SU-DHL-6 (cell line): ENCODE measurements at regions not wholly inside any gene's neighbourhood (a gene's known extent, or its start where the extent isn't known, plus 50 kb on each side); places are given as distances from the start of the nearest gene placed in this dataset.

Experiments used
- CTCF ChIP-seq: fragments of 200-600 bp; sonication (generic); IDR thresholded peaks from one replicate; pipeline ENCODE4 v1.5.1; 2017; ENCODE audit warnings: antibody characterized with exemption, mild to moderate bottlenecking, low read length, moderate library complexity; ENCODE audit not compliant: insufficient read depth, poor library complexity, severe bottlenecking
- EZH2phosphoT487 ChIP-seq: fragments of 200-600 bp; sonication (generic), shearing (Covaris generic); conservative IDR thresholded peaks from 2 replicates; pipeline ENCODE4 v1.6.1; 2018; ENCODE audit warnings: mild to moderate bottlenecking, antibody characterized with exemption, low read length, moderate library complexity, mixed read lengths

DNA sequence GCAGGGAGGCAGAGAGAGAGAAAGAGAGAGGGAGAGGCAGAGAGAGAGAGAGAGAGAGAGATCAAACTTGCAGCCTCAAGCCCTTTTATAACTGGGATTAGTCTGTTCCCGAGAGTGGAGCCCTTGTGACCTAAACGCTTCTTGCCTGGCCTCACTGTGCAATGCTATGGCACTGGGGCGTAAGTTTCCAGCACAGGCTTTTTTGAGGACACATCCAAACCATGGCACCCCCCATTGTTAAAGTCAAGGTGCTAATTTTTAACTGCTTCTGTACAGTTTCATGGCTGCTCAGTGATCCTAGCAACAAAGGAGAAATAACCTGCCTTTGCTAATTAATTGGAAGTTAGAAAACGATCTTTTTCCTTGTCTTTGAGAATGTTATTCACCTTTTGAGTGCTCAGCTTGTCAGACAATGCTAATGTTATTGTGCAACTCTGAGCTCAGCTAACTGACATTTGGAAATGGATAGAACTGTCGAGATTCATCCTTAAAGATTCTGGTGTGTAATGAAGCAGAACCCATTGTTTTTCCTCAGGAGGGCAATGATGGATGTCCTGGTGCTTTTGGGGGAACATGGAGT is 268.4 kb downstream of the GLRX3 start:
- TF ChIP-seq CTCF (no peak), EZH2phosphoT487 (no peak)
